Pancreas (tissue), 10 donors: ENCODE measurements at regions not wholly inside any gene's neighbourhood (a gene's known extent, or its start where the extent isn't known, plus 50 kb on each side); places are given as distances from the start of the nearest gene placed in this dataset.

ENCODE experiments used
- ATAC-seq, 4 donors: fragments of 200-7000 bp; cut with Tn5 transposase; one replicate each; pipeline versions ENCODE4 v1.8.0 to v1.9.1; 2020; ENCODE audit warnings: mild to moderate bottlenecking in 4 of 4, moderate library complexity in 4 of 4
- DNase-seq, 6 donors: peaks; one replicate each; pipeline ENCODE4 v3.0.0-alpha.2; 2020
- FAIRE-seq: peaks from 2 replicates; lab custom pipeline; 2012; peaks lifted over from hg19 to GRCh38; lab: Jason Lieb, UNC
- H3K27ac ChIP-seq, 4 donors: fragments of 200-600 bp; sonication (generic); 1 replicate in 3 of 4; 2 replicates in 1 of 4; pipeline versions ENCODE4 v1.5.0 to v1.8.0; 2020
- H3K27me3 ChIP-seq, 4 donors: fragments of 200-600 bp; one replicate each; pipeline ENCODE4 v1.8.0; 2021
- H3K36me3 ChIP-seq, 3 donors: fragments of 200-600 bp; sonication (generic) in 1 of 3; one replicate each; pipeline versions ENCODE4 v1.5.0 to v1.8.0; 2020 to 2021
- H3K4me1 ChIP-seq, 3 donors: fragments of 200-600 bp; one replicate each; pipeline ENCODE4 v1.8.0; 2021
- H3K4me3 ChIP-seq, 4 donors: fragments of 200-600 bp; sonication (generic) in 2 of 4; one replicate each; pipeline versions ENCODE4 v1.5.0 to v1.8.0; 2020 to 2021
- H3K9me3 ChIP-seq, 4 donors: fragments of 200-600 bp; one replicate each; pipeline ENCODE4 v1.8.0; 2021
- WGBS, 2 donors: extraction: QIAGEN DNeasy Blood & Tissue Kit; methylation state at CpG; one replicate each; pipeline ENCODE4 v1.1.7; 2013; 5-methylcytosine and 5-hydroxymethylcytosine counted together
- intact Hi-C, 3 donors: fragments of 100-400 bp; cut with DNase I; formaldehyde crosslinking; loops; one replicate each; pipeline versions ENCODE4 v1.11.1 to v1.14.2; 2022
- TF ChIP-seq, protein P1 (sequence below), 4 donors: fragments of 200-600 bp; sonication (generic) in 3 of 4; IDR thresholded peaks; one replicate each; pipeline versions ENCODE4 v1.5.0 to v1.8.0; 2021; ENCODE audit warnings: antibody characterized with exemption in 4 of 4
- donor health status: healthy with polysubstance abuse.
- donor health status: DM: no; HTN: no; CAD: no; lungs with moderate emphysema.
- donor health status: DM: no; HTN: no; CAD: no.
- donor health status: control.
- donor health status: control.
- donor health status: Bipolar disorder and iron deficiency.
- donor health status: DM: yes; HTN: yes; CAD: no.
- donor health status: DM: no; HTN: no; CAD: no.
- donor health status: DM: no; HTN: no; CAD: no.
- donor health status: DM: yes; HTN: yes; CAD: no.

- DNase-seq (no peak), FAIRE-seq (no peak), ATAC-seq (peak in 3 of 4 donors; percentile 56 to 67 (median 64))
- H3K36me3 ChIP-seq = no peaks in the 10 kb centered on the region
- no peak overlapping the region for H3K4me3 ChIP-seq
- no peaks in the 10 kb centered on the region for H3K27me3 ChIP-seq
- intact Hi-C loops = no loop called here
- peaks cover 0 to 10% (median 0%) of the 10 kb centered on the region in 3 donors for H3K4me1 ChIP-seq
- WGBS, 2 donors = 13 to 16% methylated on average over 1 of the region's 1 CpG
- H3K9me3 ChIP-seq = no peaks in the 10 kb centered on the region
- H3K27ac ChIP-seq = peak overlapping the region in 2 of 4 donors; percentile 25 to 48
- TF ChIP-seq, protein P1, sequence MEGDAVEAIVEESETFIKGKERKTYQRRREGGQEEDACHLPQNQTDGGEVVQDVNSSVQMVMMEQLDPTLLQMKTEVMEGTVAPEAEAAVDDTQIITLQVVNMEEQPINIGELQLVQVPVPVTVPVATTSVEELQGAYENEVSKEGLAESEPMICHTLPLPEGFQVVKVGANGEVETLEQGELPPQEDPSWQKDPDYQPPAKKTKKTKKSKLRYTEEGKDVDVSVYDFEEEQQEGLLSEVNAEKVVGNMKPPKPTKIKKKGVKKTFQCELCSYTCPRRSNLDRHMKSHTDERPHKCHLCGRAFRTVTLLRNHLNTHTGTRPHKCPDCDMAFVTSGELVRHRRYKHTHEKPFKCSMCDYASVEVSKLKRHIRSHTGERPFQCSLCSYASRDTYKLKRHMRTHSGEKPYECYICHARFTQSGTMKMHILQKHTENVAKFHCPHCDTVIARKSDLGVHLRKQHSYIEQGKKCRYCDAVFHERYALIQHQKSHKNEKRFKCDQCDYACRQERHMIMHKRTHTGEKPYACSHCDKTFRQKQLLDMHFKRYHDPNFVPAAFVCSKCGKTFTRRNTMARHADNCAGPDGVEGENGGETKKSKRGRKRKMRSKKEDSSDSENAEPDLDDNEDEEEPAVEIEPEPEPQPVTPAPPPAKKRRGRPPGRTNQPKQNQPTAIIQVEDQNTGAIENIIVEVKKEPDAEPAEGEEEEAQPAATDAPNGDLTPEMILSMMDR (IDR thresholded peaks at IDR 0.05) = no peak
Observed at GRCh38 chr10:21195252-21195651, 298.1 kb upstream of the NEBL start.

DNA sequence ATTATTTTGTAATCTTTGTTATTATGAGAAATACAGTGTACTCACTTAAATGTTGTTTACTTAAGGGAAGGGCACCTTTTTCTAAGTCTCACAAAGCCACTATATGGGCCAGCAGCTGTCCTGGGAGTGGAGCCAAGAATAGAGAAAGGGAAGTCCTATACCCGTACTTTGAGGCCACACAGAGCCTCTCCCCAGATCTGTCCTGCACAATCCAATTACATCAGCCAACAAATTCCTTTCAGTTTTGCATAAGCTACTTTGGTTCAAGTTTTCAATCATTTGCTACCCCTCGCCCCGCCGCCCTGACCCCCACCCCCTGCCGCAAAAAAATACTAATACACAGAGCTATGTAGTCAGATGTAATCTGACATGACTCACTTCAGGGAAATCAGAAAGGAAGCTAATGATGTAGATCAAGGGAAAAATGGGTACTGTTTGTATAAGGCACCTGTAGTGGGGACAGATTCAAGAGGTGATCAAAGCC lies 297.4 kb upstream of the NEBL start:
- DNase-seq (peak in 2 of 6 donors; percentile 15 to 24), ATAC-seq (peak; percentile 55 to 89 (median 86)), FAIRE-seq (no peak)
- 43 to 46% methylated on average over 5 of the region's 5 CpGs for WGBS, 2 donors
- TF ChIP-seq, protein P1 (IDR thresholded peaks at IDR 0.05) = no peak
- intact Hi-C loops = no loop called here
- H3K27ac ChIP-seq = peak overlapping the region in 2 of 4 donors; percentile 25 to 48
- no peaks in the 10 kb centered on the region for H3K27me3 ChIP-seq
- H3K36me3 ChIP-seq = no peaks in the 10 kb centered on the region
- H3K4me1 ChIP-seq = peaks cover 0 to 10% (median 0%) of the 10 kb centered on the region in 3 donors
- H3K4me3 ChIP-seq = no peak overlapping the region
- no peaks in the 10 kb centered on the region for H3K9me3 ChIP-seq

DNA sequence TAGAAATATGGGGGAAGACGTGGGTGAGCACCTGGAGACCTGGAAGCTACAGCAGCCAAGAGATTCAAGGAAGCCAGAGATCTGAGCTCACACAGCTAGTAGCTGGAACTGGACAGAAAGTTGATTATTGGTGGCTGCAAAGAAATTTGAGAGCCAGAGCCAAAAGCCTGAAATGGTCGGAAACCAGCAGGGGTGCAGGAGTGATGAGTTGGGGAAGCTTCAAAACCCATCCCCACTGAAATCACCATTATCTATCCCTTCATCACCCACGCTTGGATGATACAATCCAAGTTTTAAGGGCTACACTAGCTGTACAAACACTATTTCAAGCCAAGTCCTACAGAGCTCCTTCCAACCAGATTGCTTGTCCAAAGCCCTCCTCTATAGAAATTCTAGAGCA lies 296.1 kb upstream of the NEBL start:
- no peak for DNase-seq
- TF ChIP-seq, protein P1 (IDR thresholded peaks at IDR 0.05) = no peak
- H3K4me1 ChIP-seq = peaks cover 0 to 10% (median 0%) of the 10 kb centered on the region in 3 donors
- no peak overlapping the region for H3K27ac ChIP-seq
- intact Hi-C loops = no loop called here
- H3K9me3 ChIP-seq = no peaks in the 10 kb centered on the region
- H3K27me3 ChIP-seq = no peaks in the 10 kb centered on the region
- no peak for ATAC-seq
- no peaks in the 10 kb centered on the region for H3K36me3 ChIP-seq
- WGBS, 2 donors = 72 to 84% methylated on average over 3 of the region's 3 CpGs
- H3K4me3 ChIP-seq = no peak overlapping the region
- FAIRE-seq = no peak

DNA sequence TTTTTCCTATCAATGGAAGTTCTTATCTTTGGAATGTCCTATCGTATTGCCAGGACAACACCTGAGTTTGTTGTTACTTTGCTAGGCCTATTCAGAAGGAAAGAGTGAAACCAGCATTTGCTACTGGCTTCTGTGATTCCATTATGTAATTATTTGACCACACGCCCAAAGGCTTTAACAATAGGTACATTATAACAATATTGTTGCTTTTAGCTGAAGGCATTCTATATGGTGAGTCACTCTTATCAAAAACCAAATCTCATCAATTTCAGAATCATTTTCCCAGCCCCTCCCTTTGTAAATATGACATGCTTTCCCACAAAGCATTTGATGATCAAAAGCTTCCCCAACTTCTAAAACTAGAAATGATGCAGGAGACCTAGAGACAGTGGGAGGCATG lies 294.4 kb upstream of the NEBL start:
- intact Hi-C loops = no loop called here
- Histone ChIP-seq H3K36me3 (no peaks in the 10 kb centered on the region), H3K9me3 (no peaks in the 10 kb centered on the region), H3K27ac (no peak overlapping the region), H3K27me3 (no peaks in the 10 kb centered on the region), H3K4me3 (no peak overlapping the region), H3K4me1 (peaks cover 0 to 10% (median 0%) of the 10 kb centered on the region in 3 donors)
- TF ChIP-seq, protein P1 (IDR thresholded peaks at IDR 0.05) = no peak
- WGBS, 2 donors = 39 to 48% methylated on average over 2 of the region's 2 CpGs
- FAIRE-seq (no peak), ATAC-seq (peak in 3 of 4 donors; percentile 39 to 70 (median 62)), DNase-seq (no peak)

DNA sequence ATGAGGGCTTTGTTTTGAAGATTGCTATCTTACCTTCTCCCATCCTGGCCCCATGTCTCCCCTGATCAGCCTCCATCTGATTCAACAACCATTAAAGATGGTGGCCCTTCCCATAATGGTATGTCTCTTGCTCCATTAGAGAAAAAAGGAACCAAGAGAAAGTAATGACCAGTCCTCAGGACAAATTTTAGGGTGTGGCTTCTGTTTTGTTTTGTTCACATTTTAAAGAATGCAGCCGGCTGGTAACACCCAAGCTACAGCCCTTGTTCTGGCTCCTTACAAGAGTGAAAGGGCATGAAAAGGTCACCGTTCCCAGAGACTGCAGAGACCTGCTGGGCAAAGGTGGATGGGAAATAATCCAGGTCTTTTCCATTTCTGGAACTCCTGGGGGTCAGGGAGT lies 287.9 kb upstream of the NEBL start:
- Histone ChIP-seq H3K36me3 (no peaks in the 10 kb centered on the region), H3K4me1 (no peaks in the 10 kb centered on the region), H3K9me3 (no peaks in the 10 kb centered on the region), H3K4me3 (no peak overlapping the region), H3K27ac (no peak overlapping the region), H3K27me3 (no peaks in the 10 kb centered on the region)
- intact Hi-C loops = no loop called here
- ATAC-seq (no peak), DNase-seq (no peak), FAIRE-seq (no peak)
- TF ChIP-seq, protein P1 (IDR thresholded peaks at IDR 0.05) = no peak
- WGBS, 2 donors = 73 to 83% methylated on average over 2 of the region's 2 CpGs
